ENCODE measurements at regions not wholly inside any gene's neighbourhood (a gene's known extent, or its start where the extent isn't known, plus 50 kb on each side); places are given as distances from the start of the nearest gene placed in this dataset.
"Not testable (repeated sequence)": the region's sequence is repeated elsewhere in the genome, so short reads cannot be mapped to it uniquely, and the experiment has no call there.

DNA sequence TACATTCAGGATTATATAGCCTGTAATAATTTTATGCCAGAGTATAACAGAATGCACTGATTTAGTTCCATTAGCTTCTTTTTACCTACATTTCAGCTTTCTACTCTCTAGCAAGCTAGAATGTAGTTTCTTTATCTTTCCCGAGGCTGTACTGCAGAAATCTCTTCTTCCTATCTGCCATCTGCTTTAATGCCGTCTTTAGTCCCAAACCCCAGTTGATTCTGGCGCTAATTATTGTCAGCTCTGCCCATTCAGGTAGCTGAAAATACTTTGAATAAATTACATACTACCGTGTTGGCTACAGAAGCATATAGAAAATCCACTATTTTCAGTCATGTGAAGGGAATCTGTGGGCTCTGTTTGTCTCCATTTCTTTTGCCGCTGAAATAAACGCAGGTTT lies 706.7 kb downstream of the NTRK3 start:
- no peaks in the 10 kb centered on the region for H3K4me1 ChIP-seq (ENCODE audit: control insufficient read depth, insufficient read depth, low read length)
- H3K4me3 ChIP-seq (ENCODE audit: low read length) = no peak overlapping the region
- no peaks in the 10 kb centered on the region for H3K36me3 ChIP-seq (ENCODE audit: control insufficient read depth, insufficient read depth, low read length)
- WGBS (ENCODE audit: insufficient coverage, insufficient read length) = no CpG with 5 or more reads among the region's 6 CpGs
- no peaks in the 10 kb centered on the region for H3K27me3 ChIP-seq (ENCODE audit: control insufficient read depth, insufficient read depth, low read length)
- no peak for DNase-seq (ENCODE audit: low read depth, low spot score)
- H3K27ac ChIP-seq (ENCODE audit: low read length) = no peak overlapping the region
- H3K9me3 ChIP-seq (ENCODE audit: control insufficient read depth, insufficient read depth, low read length) = no peaks in the 10 kb centered on the region

DNA sequence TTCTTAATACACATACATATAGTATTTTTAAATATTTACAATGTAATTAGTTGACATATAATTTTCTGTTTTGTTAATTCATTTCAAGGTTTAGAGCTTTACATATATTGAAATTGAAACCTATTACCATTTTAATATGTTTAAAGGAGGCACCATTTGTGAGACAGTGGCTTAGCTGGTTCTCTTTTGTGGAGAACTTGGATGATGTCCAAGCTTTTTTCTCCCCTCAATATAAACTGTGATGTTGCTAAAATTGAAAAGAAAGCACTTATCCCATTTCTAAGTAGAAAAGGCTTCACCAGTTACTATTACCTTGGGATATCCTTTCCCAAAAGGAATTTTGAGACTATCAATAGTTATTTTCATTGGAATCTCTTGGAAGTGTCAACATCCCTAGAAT lies 707.2 kb downstream of the NTRK3 start:
- no peaks in the 10 kb centered on the region for H3K27me3 ChIP-seq (ENCODE audit: control insufficient read depth, insufficient read depth, low read length)
- no peaks in the 10 kb centered on the region for H3K9me3 ChIP-seq (ENCODE audit: control insufficient read depth, insufficient read depth, low read length)
- DNase-seq (ENCODE audit: low read depth, low spot score) = no peak

DNA sequence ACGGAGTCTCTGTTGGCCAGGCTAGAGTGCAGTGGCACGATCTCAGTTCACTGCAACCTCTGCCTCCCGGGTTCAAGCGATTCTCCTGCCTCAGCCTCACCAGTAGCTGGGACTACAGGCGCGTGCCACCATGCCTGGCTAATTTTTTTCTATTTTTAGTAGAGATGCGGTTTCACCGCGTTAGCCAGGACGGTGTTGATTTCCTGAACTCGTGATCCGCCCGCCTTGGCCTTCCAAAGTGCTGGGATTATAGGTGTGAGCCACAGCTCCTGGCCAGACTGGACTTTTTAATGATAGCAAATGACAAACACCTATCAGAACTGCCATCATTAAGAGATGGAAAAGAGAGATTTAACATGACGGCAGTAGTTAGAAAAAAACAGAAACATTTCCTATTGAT lies 707.9 kb downstream of the NTRK3 start:
- not testable (repeated sequence) for H3K27ac ChIP-seq (ENCODE audit: low read length); DNase-seq (ENCODE audit: low read depth, low spot score); H3K4me1 ChIP-seq (ENCODE audit: control insufficient read depth, insufficient read depth, low read length); H3K9me3 ChIP-seq (ENCODE audit: control insufficient read depth, insufficient read depth, low read length); H3K36me3 ChIP-seq (ENCODE audit: control insufficient read depth, insufficient read depth, low read length); H3K4me3 ChIP-seq (ENCODE audit: low read length); H3K27me3 ChIP-seq (ENCODE audit: control insufficient read depth, insufficient read depth, low read length)
- no CpG with 5 or more reads among the region's 14 CpGs for WGBS (ENCODE audit: insufficient coverage, insufficient read length)

More for the DNA sequence above, 707.2 kb downstream of the NTRK3 start:
- no peaks in the 10 kb centered on the region for H3K4me1 ChIP-seq (ENCODE audit: control insufficient read depth, insufficient read depth, low read length)
- H3K36me3 ChIP-seq (ENCODE audit: control insufficient read depth, insufficient read depth, low read length) = no peaks in the 10 kb centered on the region
- no peak overlapping the region for H3K27ac ChIP-seq (ENCODE audit: low read length)
- no peak overlapping the region for H3K4me3 ChIP-seq (ENCODE audit: low read length)

DNA sequence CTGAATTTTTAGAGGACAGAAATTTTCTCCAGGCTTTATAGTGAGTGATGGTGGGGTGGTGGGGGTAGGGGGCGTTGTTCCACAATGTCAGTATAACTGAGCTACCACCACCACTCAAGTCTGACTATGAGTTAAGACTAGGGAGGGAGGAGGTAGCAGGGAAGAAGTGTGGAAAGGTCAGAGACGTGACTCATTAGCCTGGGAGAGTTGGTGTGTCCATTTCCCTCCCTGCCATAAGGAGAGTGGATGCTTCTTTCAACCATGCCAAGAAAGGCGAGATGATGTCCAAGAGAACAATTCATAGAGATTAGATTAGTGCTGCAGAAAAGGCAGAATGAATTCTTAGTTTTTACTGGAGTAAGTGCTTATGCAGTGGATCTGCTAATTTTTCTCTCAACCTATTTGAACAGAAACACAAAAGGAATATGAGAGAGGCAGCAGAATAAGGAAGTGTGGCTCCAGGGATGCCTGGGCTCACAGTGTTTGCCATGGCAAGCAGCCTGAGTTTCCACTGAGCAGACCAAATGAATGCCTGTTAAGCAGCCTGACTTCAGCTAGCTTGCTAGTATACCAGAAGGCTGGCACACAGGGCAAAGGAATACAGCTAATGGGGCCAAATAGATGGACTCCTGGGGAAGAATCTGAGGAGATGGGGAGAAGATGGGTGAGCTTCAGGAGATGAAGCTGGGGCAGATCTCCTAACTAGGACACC lies 708.9 kb downstream of the NTRK3 start:
- DNase-seq (ENCODE audit: low read depth, low spot score) = no peak
- Histone ChIP-seq H3K9me3 (ENCODE audit: control insufficient read depth, insufficient read depth, low read length) (no peaks in the 10 kb centered on the region), H3K27ac (ENCODE audit: low read length) (no peak overlapping the region), H3K27me3 (ENCODE audit: control insufficient read depth, insufficient read depth, low read length) (no peaks in the 10 kb centered on the region), H3K36me3 (ENCODE audit: control insufficient read depth, insufficient read depth, low read length) (no peaks in the 10 kb centered on the region), H3K4me1 (ENCODE audit: control insufficient read depth, insufficient read depth, low read length) (no peaks in the 10 kb centered on the region), H3K4me3 (ENCODE audit: low read length) (no peak overlapping the region)
- no CpG with 5 or more reads among the region's 3 CpGs for WGBS (ENCODE audit: insufficient coverage, insufficient read length)

DNA sequence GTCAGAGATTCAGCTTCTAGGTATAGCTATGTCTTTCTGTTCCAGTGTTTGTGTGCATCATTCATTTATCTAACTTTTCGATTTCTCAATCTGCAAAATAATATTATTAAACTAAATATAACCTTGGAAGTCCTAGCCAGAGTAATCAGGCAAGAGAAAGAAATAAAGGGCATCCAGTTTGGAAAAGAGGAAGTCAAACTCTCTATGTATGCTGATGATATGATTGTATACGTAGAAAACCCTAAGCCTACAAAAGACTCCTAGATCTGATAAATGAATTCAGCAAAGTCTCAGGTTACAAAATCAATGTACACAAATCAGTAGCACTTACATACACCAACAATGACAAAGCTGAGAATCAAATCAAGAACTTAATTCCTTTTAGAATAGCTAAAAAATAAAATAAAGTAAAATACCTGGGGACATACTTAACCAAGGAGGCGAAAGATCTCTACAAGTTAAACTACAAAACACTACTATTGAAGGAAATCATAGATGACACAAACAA lies 718.2 kb downstream of the NTRK3 start:
- Histone ChIP-seq H3K27ac (ENCODE audit: low read length) (no peak overlapping the region), H3K4me1 (ENCODE audit: control insufficient read depth, insufficient read depth, low read length) (no peaks in the 10 kb centered on the region), H3K27me3 (ENCODE audit: control insufficient read depth, insufficient read depth, low read length) (no peaks in the 10 kb centered on the region), H3K9me3 (ENCODE audit: control insufficient read depth, insufficient read depth, low read length) (no peaks in the 10 kb centered on the region), H3K36me3 (ENCODE audit: control insufficient read depth, insufficient read depth, low read length) (no peaks in the 10 kb centered on the region), H3K4me3 (ENCODE audit: low read length) (no peak overlapping the region)
- WGBS (ENCODE audit: insufficient coverage, insufficient read length) = no CpG with 5 or more reads among the region's 3 CpGs
- DNase-seq (ENCODE audit: low read depth, low spot score) = no peak

DNA sequence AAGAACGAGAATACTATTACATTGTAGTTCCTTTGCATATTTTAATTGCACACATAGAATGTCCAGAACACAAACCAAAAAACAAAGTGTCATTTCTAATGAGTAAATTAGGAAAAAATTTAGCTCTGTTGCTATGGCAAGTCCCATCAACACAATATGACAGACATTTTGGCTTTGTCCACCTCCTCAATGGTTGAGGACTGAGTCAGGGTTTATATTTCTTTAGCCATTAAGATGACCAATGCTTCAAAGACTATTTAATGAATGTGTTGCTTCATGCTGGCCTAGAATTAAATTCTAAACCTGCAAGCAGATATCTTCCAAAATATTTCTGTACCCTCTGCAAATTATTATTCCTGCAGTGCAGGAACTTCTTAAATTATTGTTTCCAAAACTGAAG lies 719.2 kb downstream of the NTRK3 start:
- H3K27ac ChIP-seq (ENCODE audit: low read length) = no peak overlapping the region
- H3K4me3 ChIP-seq (ENCODE audit: low read length) = no peak overlapping the region
- H3K27me3 ChIP-seq (ENCODE audit: control insufficient read depth, insufficient read depth, low read length) = no peaks in the 10 kb centered on the region
- no peaks in the 10 kb centered on the region for H3K4me1 ChIP-seq (ENCODE audit: control insufficient read depth, insufficient read depth, low read length)
- WGBS (ENCODE audit: insufficient coverage, insufficient read length) = no CpG with 5 or more reads among the region's 1 CpG
- no peaks in the 10 kb centered on the region for H3K36me3 ChIP-seq (ENCODE audit: control insufficient read depth, insufficient read depth, low read length)
- no peak for DNase-seq (ENCODE audit: low read depth, low spot score)
- no peaks in the 10 kb centered on the region for H3K9me3 ChIP-seq (ENCODE audit: control insufficient read depth, insufficient read depth, low read length)

DNA sequence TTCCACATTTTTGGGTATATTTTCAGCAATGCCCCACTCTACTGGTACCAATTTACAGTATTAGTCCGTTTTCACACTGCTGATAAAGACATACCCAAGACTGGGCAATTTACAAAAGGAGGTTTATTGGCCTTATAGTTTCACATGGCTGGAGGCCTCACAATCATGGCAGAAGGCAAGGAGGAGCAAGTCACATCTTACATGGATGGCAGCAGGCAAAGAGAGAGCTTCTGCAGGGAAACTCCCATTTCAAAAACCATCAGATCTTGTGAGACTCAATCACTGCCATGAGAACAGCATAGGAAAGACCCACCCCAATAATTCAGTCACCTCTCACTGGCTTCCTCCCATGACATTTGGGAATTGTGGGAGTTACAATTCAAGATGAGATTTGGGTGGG lies 722.9 kb downstream of the NTRK3 start:
- DNase-seq (ENCODE audit: low read depth, low spot score); H3K27me3 ChIP-seq (ENCODE audit: control insufficient read depth, insufficient read depth, low read length); H3K4me3 ChIP-seq (ENCODE audit: low read length); H3K9me3 ChIP-seq (ENCODE audit: control insufficient read depth, insufficient read depth, low read length); H3K4me1 ChIP-seq (ENCODE audit: control insufficient read depth, insufficient read depth, low read length); H3K27ac ChIP-seq (ENCODE audit: low read length); H3K36me3 ChIP-seq (ENCODE audit: control insufficient read depth, insufficient read depth, low read length): not testable (repeated sequence)
- no CpG with 5 or more reads among the region's 1 CpG for WGBS (ENCODE audit: insufficient coverage, insufficient read length)

DNA sequence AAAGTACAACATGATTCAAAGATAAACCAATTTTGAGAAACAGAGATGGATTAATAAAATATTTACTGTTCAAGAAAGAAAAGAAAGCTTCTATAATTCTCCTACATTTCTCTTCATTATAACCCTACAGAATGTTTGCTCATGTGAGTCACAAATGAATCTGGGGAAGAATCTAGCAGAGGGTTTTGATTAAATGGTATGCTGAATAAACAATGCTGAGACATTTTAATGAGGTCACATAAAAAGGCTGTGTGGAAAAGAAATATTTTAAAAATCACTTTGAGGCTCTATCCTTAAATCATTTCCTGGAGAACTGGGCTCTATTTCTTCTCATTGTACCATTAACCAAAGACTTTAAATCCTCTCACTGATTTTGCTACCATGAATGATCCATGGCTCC lies 727.7 kb downstream of the NTRK3 start:
- no peaks in the 10 kb centered on the region for H3K36me3 ChIP-seq (ENCODE audit: control insufficient read depth, insufficient read depth, low read length)
- no peak overlapping the region for H3K27ac ChIP-seq (ENCODE audit: low read length)
- no peaks in the 10 kb centered on the region for H3K27me3 ChIP-seq (ENCODE audit: control insufficient read depth, insufficient read depth, low read length)
- H3K4me1 ChIP-seq (ENCODE audit: control insufficient read depth, insufficient read depth, low read length) = no peaks in the 10 kb centered on the region
- H3K4me3 ChIP-seq (ENCODE audit: low read length) = no peak overlapping the region
- no peak for DNase-seq (ENCODE audit: low read depth, low spot score)
- H3K9me3 ChIP-seq (ENCODE audit: control insufficient read depth, insufficient read depth, low read length) = no peaks in the 10 kb centered on the region

DNA sequence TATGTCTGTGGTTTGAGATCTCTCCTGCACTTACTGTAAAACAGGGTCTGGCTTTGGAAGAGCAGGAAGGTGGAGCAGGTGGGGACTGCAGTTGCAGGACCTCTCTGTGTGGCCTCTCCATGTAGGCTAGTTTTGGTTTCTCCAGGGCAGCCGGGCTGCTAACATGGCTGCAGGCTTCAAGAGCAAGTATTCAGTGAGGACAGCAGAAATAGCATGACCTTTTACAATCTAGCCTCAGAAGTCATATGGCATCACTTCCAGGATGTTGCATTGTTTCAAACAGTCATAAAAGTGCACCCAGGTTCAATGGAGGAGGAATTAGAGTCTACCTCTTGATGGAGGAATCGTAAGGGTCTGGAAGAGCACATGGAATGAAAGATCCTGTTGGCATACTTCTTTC lies 728.7 kb downstream of the NTRK3 start:
- DNase-seq (ENCODE audit: low read depth, low spot score) = no peak
- WGBS (ENCODE audit: insufficient coverage, insufficient read length) = no CpG with 5 or more reads among the region's 2 CpGs

DNA sequence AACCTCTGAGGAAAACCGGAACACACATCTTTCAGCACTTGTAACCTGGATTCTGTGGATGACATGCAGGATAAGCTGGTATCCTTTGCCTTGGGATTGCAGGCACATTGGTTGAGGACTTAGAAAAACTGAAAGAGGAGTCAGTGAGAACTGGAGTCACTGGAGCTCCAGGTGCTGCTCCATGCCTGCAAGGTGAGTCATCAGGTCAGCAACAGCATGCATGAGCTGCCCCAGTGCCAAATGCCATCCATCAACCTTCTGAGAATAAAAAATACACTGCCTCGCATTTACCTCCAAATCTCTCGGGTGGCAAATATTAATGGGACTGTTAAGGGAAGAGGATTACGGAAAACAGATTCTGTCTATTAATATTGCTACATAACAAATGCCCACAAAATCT lies 729.1 kb downstream of the NTRK3 start:
- H3K27me3 ChIP-seq (ENCODE audit: control insufficient read depth, insufficient read depth, low read length) = no peaks in the 10 kb centered on the region
- no peak overlapping the region for H3K4me3 ChIP-seq (ENCODE audit: low read length)
- H3K27ac ChIP-seq (ENCODE audit: low read length) = no peak overlapping the region
- DNase-seq (ENCODE audit: low read depth, low spot score) = no peak
- no peaks in the 10 kb centered on the region for H3K9me3 ChIP-seq (ENCODE audit: control insufficient read depth, insufficient read depth, low read length)
- no peaks in the 10 kb centered on the region for H3K4me1 ChIP-seq (ENCODE audit: control insufficient read depth, insufficient read depth, low read length)
- WGBS (ENCODE audit: insufficient coverage, insufficient read length) = no CpG with 5 or more reads among the region's 4 CpGs
- H3K36me3 ChIP-seq (ENCODE audit: control insufficient read depth, insufficient read depth, low read length) = no peaks in the 10 kb centered on the region

More for the DNA sequence above, 728.7 kb downstream of the NTRK3 start:
- Histone ChIP-seq H3K4me3 (ENCODE audit: low read length) (no peak overlapping the region), H3K36me3 (ENCODE audit: control insufficient read depth, insufficient read depth, low read length) (no peaks in the 10 kb centered on the region), H3K27ac (ENCODE audit: low read length) (no peak overlapping the region), H3K9me3 (ENCODE audit: control insufficient read depth, insufficient read depth, low read length) (no peaks in the 10 kb centered on the region), H3K27me3 (ENCODE audit: control insufficient read depth, insufficient read depth, low read length) (no peaks in the 10 kb centered on the region), H3K4me1 (ENCODE audit: control insufficient read depth, insufficient read depth, low read length) (no peaks in the 10 kb centered on the region)

DNA sequence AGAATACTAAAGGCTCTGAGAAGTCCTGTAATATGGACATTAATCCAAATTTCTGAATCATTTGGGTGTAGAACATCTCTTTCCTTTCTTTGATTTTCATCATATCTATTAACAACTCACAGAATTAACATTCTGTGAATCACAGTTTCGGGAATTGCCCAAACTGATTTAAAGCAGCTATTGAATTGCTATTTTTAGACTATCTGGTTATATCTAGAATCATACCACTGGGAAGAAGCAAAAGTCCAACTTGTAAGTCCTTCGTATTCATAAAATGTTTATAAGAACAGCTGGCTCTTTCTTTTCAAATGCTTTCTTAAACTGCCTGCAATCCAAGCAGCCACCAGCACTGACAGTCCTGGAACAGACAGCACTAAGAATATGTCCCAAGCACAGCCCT lies 733.0 kb downstream of the NTRK3 start:
- Histone ChIP-seq H3K4me3 (ENCODE audit: low read length) (no peak overlapping the region), H3K27me3 (ENCODE audit: control insufficient read depth, insufficient read depth, low read length) (no peaks in the 10 kb centered on the region), H3K9me3 (ENCODE audit: control insufficient read depth, insufficient read depth, low read length) (no peaks in the 10 kb centered on the region), H3K36me3 (ENCODE audit: control insufficient read depth, insufficient read depth, low read length) (no peaks in the 10 kb centered on the region), H3K27ac (ENCODE audit: low read length) (no peak overlapping the region), H3K4me1 (ENCODE audit: control insufficient read depth, insufficient read depth, low read length) (no peaks in the 10 kb centered on the region)
- no CpG with 5 or more reads among the region's 2 CpGs for WGBS (ENCODE audit: insufficient coverage, insufficient read length)
- no peak for DNase-seq (ENCODE audit: low read depth, low spot score)
